ENCODE measurements at regions not wholly inside any gene's neighbourhood (a gene's known extent, or its start where the extent isn't known, plus 50 kb on each side); places are given as distances from the start of the nearest gene placed in this dataset.
"Not testable (repeated sequence)": the region's sequence is repeated elsewhere in the genome, so short reads cannot be mapped to it uniquely, and the experiment has no call there.

DNA sequence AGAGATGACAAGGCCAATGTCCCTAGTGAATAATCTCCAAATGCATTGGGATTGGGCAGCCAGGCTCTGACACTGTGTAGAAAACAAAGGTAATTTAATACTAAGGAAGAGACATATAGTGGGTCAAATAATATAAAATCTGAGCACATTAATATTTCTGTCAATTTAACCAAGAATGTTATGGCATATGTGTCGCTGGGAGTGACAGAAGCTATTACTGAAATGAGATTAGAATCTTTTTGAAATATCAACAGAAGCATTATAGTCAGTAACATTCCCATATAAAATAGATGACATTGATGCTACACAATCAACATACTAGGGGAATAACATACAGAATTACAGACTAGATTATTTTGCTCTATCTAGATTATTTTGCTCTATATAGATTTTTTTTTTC lies 114.0 kb downstream of the BLID start:
- intact Hi-C loops (cut with DNase I) = no loop called here
- no peaks in the 10 kb centered on the region for H3K27me3 ChIP-seq
- no peak for DNase-seq
- TF ChIP-seq, protein P1, sequence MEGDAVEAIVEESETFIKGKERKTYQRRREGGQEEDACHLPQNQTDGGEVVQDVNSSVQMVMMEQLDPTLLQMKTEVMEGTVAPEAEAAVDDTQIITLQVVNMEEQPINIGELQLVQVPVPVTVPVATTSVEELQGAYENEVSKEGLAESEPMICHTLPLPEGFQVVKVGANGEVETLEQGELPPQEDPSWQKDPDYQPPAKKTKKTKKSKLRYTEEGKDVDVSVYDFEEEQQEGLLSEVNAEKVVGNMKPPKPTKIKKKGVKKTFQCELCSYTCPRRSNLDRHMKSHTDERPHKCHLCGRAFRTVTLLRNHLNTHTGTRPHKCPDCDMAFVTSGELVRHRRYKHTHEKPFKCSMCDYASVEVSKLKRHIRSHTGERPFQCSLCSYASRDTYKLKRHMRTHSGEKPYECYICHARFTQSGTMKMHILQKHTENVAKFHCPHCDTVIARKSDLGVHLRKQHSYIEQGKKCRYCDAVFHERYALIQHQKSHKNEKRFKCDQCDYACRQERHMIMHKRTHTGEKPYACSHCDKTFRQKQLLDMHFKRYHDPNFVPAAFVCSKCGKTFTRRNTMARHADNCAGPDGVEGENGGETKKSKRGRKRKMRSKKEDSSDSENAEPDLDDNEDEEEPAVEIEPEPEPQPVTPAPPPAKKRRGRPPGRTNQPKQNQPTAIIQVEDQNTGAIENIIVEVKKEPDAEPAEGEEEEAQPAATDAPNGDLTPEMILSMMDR (IDR thresholded peaks at IDR 0.05) = no peak
- TF ChIP-seq POLR2A (IDR thresholded peaks at IDR 0.05) = no peak
- no peaks in the 10 kb centered on the region for H3K4me1 ChIP-seq
- H3K4me3 ChIP-seq = no peak overlapping the region
- WGBS, 2 donors = 85 to 95% methylated on average over 1 of the region's 1 CpG
- H3K9me3 ChIP-seq = no peaks in the 10 kb centered on the region
- H3K27ac ChIP-seq = no peak overlapping the region
- no peaks in the 10 kb centered on the region for H3K36me3 ChIP-seq

DNA sequence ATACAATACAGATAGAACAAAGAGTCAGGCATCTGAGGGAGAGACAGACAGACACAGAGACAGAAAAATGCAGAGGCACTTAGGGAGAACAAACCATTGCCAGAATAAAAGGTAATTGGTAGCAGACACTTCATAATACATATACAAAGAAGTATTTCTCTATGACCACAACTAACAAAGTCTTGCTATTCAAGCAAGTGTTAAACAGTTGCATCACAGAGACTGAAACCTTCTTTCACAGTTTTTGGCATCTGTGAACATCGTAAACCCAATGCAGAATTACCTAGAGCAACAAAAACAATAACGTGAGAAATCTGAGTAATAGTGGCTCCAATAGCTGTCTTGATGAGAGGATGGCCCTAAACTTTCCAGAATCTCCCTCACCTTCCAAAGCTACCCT lies 116.4 kb downstream of the BLID start:
- no peaks in the 10 kb centered on the region for H3K27me3 ChIP-seq
- H3K36me3 ChIP-seq = no peaks in the 10 kb centered on the region
- no peak overlapping the region for H3K4me3 ChIP-seq

GRCh38 chr11:121996574-121996973 lies 119.4 kb downstream of the BLID start:
- TF ChIP-seq, protein P1 (IDR thresholded peaks at IDR 0.05) = no peak
- TF ChIP-seq POLR2A (IDR thresholded peaks at IDR 0.05) = no peak
- whole genome bisulfite sequencing, 2 donors = 20 to 60% methylated on average over 1 of the region's 1 CpG
- Histone ChIP-seq H3K4me3 (no peak overlapping the region), H3K36me3 (no peaks in the 10 kb centered on the region), H3K9me3 (no peaks in the 10 kb centered on the region), H3K4me1 (no peaks in the 10 kb centered on the region), H3K27ac (no peak overlapping the region), H3K27me3 (no peaks in the 10 kb centered on the region)
- no peak for DNase-seq
- intact Hi-C loops (cut with DNase I) = no loop called here

More for the DNA sequence above, 116.4 kb downstream of the BLID start:
- Histone ChIP-seq H3K9me3 (no peaks in the 10 kb centered on the region), H3K4me1 (no peaks in the 10 kb centered on the region), H3K27ac (no peak overlapping the region)
- intact Hi-C loops (cut with DNase I) = no loop called here
- TF ChIP-seq POLR2A (IDR thresholded peaks at IDR 0.05) = no peak
- TF ChIP-seq, protein P1 (IDR thresholded peaks at IDR 0.05) = no peak
- no peak for DNase-seq
- 72 to 86% methylated on average over 2 of the region's 2 CpGs for WGBS, 2 donors

- Histone ChIP-seq H3K27ac (no peak overlapping the region), H3K4me1 (no peaks in the 10 kb centered on the region), H3K27me3 (no peaks in the 10 kb centered on the region), H3K4me3 (no peak overlapping the region), H3K9me3 (no peaks in the 10 kb centered on the region), H3K36me3 (no peaks in the 10 kb centered on the region)
- intact Hi-C loops (cut with DNase I) = no loop called here
- TF ChIP-seq, protein P1 (IDR thresholded peaks at IDR 0.05) = no peak
- no peak for TF ChIP-seq POLR2A (IDR thresholded peaks at IDR 0.05)
- DNase-seq = no peak
- WGBS, 2 donors = 81 to 93% methylated on average over 3 of the region's 3 CpGs
Observed at GRCh38 chr11:121983901-121984300, 132.1 kb downstream of the BLID start.

GRCh38 chr11:121977914-121978313 lies 138.1 kb downstream of the BLID start:
- intact Hi-C loops (cut with DNase I); H3K27ac ChIP-seq; H3K27me3 ChIP-seq: not testable (repeated sequence)

GRCh38 chr11:121968638-121969037 lies 147.4 kb downstream of the BLID start:
- no peaks in the 10 kb centered on the region for H3K9me3 ChIP-seq
- no peak overlapping the region for H3K4me3 ChIP-seq
- TF ChIP-seq, protein P1 (IDR thresholded peaks at IDR 0.05) = no peak
- no peak for TF ChIP-seq POLR2A (IDR thresholded peaks at IDR 0.05)
- no peak overlapping the region for H3K27ac ChIP-seq
- intact Hi-C loops (cut with DNase I) = no loop called here
- no peaks in the 10 kb centered on the region for H3K27me3 ChIP-seq
- H3K36me3 ChIP-seq = no peaks in the 10 kb centered on the region
- WGBS, 2 donors = 91 to 100% methylated on average over 2 of the region's 2 CpGs
- no peak for DNase-seq
- H3K4me1 ChIP-seq = peaks cover 0 to 5% (median 0%) of the 10 kb centered on the region in 3 donors

More at GRCh38 chr11:121977914-121978313, 138.1 kb downstream of the BLID start:
- H3K36me3 ChIP-seq, H3K4me3 ChIP-seq, H3K4me1 ChIP-seq, H3K9me3 ChIP-seq, DNase-seq: not testable (repeated sequence)
